ENCODE measurements at regions not wholly inside any gene's neighbourhood (a gene's known extent, or its start where the extent isn't known, plus 50 kb on each side); places are given as distances from the start of the nearest gene placed in this dataset.

- DNase-seq (ENCODE audit: low read depth in 3 of 3, low spot score in 1 of 3): no peak
Observed at GRCh38 chr5:2113348-2114131, 230.8 kb upstream of the IRX4 start.

GRCh38 chr5:2112173-2113025, 229.7 kb upstream of the IRX4 start:
- DNase-seq (ENCODE audit: low read depth in 3 of 3, low spot score in 1 of 3): no peak

- no peak for DNase-seq (ENCODE audit: low read depth in 3 of 3, low spot score in 1 of 3)
Observed at GRCh38 chr5:2111569-2112105, 228.9 kb upstream of the IRX4 start.

GRCh38 chr5:2110934-2111462, 228.3 kb upstream of the IRX4 start:
- DNase-seq (ENCODE audit: low read depth in 3 of 3, low spot score in 1 of 3): no peak

GRCh38 chr5:2110137-2110933, 227.6 kb upstream of the IRX4 start:
- no peak for DNase-seq (ENCODE audit: low read depth in 3 of 3, low spot score in 1 of 3)

GRCh38 chr5:2109566-2109965, 226.8 kb upstream of the IRX4 start:
- DNase-seq (ENCODE audit: low read depth in 3 of 3, low spot score in 1 of 3): no peak

- no peak for DNase-seq (ENCODE audit: low read depth in 3 of 3, low spot score in 1 of 3)
Observed at GRCh38 chr5:2106721-2107120, 224.0 kb upstream of the IRX4 start.

- no peak for DNase-seq (ENCODE audit: low read depth in 3 of 3, low spot score in 1 of 3)
Observed at GRCh38 chr5:2105141-2105540, 222.4 kb upstream of the IRX4 start.

GRCh38 chr5:2103940-2104339, 221.2 kb upstream of the IRX4 start:
- DNase-seq (ENCODE audit: low read depth in 3 of 3, low spot score in 1 of 3): no peak

- DNase-seq (ENCODE audit: low read depth in 3 of 3, low spot score in 1 of 3): no peak
Observed at GRCh38 chr5:2102819-2103776, 220.4 kb upstream of the IRX4 start.

- DNase-seq (ENCODE audit: low read depth in 3 of 3, low spot score in 1 of 3): no peak
Observed at GRCh38 chr5:2101685-2102084, 219.0 kb upstream of the IRX4 start.

- no peak for DNase-seq (ENCODE audit: low read depth in 3 of 3, low spot score in 1 of 3)
Observed at GRCh38 chr5:2096887-2097505, 214.3 kb upstream of the IRX4 start.

GRCh38 chr5:2095011-2095410, 212.3 kb upstream of the IRX4 start:
- no peak for DNase-seq (ENCODE audit: low read depth in 3 of 3, low spot score in 1 of 3)

GRCh38 chr5:2094616-2094995, 211.9 kb upstream of the IRX4 start:
- DNase-seq (ENCODE audit: low read depth in 3 of 3, low spot score in 1 of 3): no peak

- no peak for DNase-seq (ENCODE audit: low read depth in 3 of 3, low spot score in 1 of 3)
Observed at GRCh38 chr5:2093859-2094615, 211.3 kb upstream of the IRX4 start.

GRCh38 chr5:2091921-2092320, 209.2 kb upstream of the IRX4 start:
- DNase-seq (ENCODE audit: low read depth in 3 of 3, low spot score in 1 of 3): no peak

GRCh38 chr5:2087980-2088379, 205.3 kb upstream of the IRX4 start:
- DNase-seq (ENCODE audit: low read depth in 3 of 3, low spot score in 1 of 3): no peak

- no peak for DNase-seq (ENCODE audit: low read depth in 3 of 3, low spot score in 1 of 3)
Observed at GRCh38 chr5:2075365-2075764, 192.6 kb upstream of the IRX4 start.

- no peak for DNase-seq (ENCODE audit: low read depth in 3 of 3, low spot score in 1 of 3)
Observed at GRCh38 chr5:2071562-2071961, 188.8 kb upstream of the IRX4 start.

All from stimulated activated CD4-positive, alpha-beta T cell treated with anti-CD3 and anti-CD28 coated beads, TNF-alpha, amount 100 ng/mL, for 1 hour (primary cell).